HEK293 (cell line): ENCODE measurements at regions not wholly inside any gene's neighbourhood (a gene's known extent, or its start where the extent isn't known, plus 50 kb on each side); places are given as distances from the start of the nearest gene placed in this dataset.

Experiments used
- ZBTB8A ChIP-seq: fragments of 450-650 bp; formaldehyde crosslinking; IDR thresholded peaks from 2 replicates; pipeline ENCODE4 v1.5.1; 2016; ENCODE audit warnings: missing biosample characterization, missing genetic modification characterization
- ZNF10 ChIP-seq: fragments of 450-650 bp; formaldehyde crosslinking; IDR thresholded peaks from 2 replicates; pipeline ENCODE4 v1.5.1; 2017; ENCODE audit warnings: missing biosample characterization, missing genetic modification characterization
- ZNF146 ChIP-seq: fragments of 450-650 bp; formaldehyde crosslinking; IDR thresholded peaks from 2 replicates; pipeline ENCODE4 v1.5.1; 2016; ENCODE audit warnings: missing biosample characterization, missing genetic modification characterization
- ZNF239 ChIP-seq: fragments of 450-650 bp; formaldehyde crosslinking; IDR thresholded peaks from 2 replicates; pipeline ENCODE4 v1.5.1; 2016; ENCODE audit warnings: missing biosample characterization, missing genetic modification characterization
- ZNF423 ChIP-seq: fragments of 450-650 bp; formaldehyde crosslinking; IDR thresholded peaks from 2 replicates; pipeline ENCODE4 v1.5.1; 2016; ENCODE audit warnings: missing biosample characterization, missing genetic modification characterization
- ZNF544 ChIP-seq: fragments of 450-650 bp; formaldehyde crosslinking; IDR thresholded peaks from 2 replicates; pipeline ENCODE4 v1.5.0; 2017; ENCODE audit warnings: missing biosample characterization, missing genetic modification characterization
- TF ChIP-seq, protein P1 (sequence below): fragments of 450-650 bp; formaldehyde crosslinking; IDR thresholded peaks from 2 replicates; pipeline ENCODE4 v1.5.1; 2016; ENCODE audit warnings: missing biosample characterization, missing genetic modification characterization
- TF ChIP-seq, protein P2 (sequence below): fragments of 450-650 bp; formaldehyde crosslinking; IDR thresholded peaks from 2 replicates; pipeline ENCODE4 v1.5.1; 2017; ENCODE audit warnings: missing biosample characterization, missing genetic modification characterization

DNA sequence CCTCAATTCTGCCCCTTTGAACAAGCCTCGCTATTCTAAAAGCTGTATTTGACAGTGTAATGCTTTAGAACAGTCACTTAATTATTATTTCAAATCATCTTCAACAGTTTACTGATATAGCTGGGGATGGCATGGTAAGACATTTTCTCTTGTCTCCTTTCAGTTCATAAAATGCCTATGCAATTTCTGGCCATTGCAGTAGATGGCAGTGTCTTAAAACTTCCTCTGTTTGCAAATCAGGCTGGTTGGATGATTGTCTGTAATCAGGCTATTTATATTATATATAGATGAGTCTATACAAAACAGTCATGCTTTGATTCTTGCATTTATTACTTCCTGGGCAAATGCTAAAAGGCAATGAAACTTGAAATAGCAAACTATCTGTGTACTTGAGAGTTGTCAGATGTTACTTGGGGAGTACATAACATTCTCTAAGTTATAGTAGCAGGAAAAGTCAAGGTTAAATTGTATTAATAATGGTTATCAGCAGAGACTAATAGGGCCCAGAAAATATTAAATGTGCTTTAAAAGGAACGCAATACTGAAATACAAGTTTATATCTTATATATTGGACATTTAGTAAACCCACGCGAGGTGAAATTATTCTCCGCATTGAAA, 55.5 kb upstream of the LHFPL3 start:
- TF ChIP-seq ZNF146 (tag by site-specific recombination) (no peak), ZNF544 (no peak), ZBTB8A (tag by site-specific recombination) (no peak), ZNF239 (tag by site-specific recombination) (no peak), ZNF423 (no peak), ZNF10 (tag by site-specific recombination) (no peak)
- TF ChIP-seq, protein P1, sequence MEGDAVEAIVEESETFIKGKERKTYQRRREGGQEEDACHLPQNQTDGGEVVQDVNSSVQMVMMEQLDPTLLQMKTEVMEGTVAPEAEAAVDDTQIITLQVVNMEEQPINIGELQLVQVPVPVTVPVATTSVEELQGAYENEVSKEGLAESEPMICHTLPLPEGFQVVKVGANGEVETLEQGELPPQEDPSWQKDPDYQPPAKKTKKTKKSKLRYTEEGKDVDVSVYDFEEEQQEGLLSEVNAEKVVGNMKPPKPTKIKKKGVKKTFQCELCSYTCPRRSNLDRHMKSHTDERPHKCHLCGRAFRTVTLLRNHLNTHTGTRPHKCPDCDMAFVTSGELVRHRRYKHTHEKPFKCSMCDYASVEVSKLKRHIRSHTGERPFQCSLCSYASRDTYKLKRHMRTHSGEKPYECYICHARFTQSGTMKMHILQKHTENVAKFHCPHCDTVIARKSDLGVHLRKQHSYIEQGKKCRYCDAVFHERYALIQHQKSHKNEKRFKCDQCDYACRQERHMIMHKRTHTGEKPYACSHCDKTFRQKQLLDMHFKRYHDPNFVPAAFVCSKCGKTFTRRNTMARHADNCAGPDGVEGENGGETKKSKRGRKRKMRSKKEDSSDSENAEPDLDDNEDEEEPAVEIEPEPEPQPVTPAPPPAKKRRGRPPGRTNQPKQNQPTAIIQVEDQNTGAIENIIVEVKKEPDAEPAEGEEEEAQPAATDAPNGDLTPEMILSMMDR (tag by site-specific recombination), result no peak
- TF ChIP-seq, protein P2, sequence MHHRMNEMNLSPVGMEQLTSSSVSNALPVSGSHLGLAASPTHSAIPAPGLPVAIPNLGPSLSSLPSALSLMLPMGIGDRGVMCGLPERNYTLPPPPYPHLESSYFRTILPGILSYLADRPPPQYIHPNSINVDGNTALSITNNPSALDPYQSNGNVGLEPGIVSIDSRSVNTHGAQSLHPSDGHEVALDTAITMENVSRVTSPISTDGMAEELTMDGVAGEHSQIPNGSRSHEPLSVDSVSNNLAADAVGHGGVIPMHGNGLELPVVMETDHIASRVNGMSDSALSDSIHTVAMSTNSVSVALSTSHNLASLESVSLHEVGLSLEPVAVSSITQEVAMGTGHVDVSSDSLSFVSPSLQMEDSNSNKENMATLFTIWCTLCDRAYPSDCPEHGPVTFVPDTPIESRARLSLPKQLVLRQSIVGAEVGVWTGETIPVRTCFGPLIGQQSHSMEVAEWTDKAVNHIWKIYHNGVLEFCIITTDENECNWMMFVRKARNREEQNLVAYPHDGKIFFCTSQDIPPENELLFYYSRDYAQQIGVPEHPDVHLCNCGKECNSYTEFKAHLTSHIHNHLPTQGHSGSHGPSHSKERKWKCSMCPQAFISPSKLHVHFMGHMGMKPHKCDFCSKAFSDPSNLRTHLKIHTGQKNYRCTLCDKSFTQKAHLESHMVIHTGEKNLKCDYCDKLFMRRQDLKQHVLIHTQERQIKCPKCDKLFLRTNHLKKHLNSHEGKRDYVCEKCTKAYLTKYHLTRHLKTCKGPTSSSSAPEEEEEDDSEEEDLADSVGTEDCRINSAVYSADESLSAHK, result no peak
